ENCODE measurements at regions not wholly inside any gene's neighbourhood (a gene's known extent, or its start where the extent isn't known, plus 50 kb on each side); places are given as distances from the start of the nearest gene placed in this dataset.

DNA sequence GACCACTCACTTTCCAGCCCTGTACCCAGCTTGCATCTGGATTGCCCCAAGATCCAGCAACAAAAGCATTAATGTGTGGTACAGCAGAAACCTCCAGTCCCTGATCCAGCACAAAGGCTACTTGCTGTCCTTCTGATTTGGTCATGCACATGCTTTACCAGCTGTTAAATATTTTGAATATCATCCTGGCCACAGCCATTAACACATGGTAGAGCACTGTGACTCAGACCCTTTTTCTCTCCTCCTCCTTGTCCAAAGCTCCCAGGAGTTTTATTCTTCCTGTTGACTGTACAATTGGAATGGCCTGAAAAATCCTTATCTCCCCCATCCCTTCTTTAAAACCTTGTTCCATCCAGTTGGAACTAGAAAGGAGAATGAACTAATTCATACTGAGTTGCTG, 419.7 kb upstream of the TNP1 start:
- TF ChIP-seq, protein P1, sequence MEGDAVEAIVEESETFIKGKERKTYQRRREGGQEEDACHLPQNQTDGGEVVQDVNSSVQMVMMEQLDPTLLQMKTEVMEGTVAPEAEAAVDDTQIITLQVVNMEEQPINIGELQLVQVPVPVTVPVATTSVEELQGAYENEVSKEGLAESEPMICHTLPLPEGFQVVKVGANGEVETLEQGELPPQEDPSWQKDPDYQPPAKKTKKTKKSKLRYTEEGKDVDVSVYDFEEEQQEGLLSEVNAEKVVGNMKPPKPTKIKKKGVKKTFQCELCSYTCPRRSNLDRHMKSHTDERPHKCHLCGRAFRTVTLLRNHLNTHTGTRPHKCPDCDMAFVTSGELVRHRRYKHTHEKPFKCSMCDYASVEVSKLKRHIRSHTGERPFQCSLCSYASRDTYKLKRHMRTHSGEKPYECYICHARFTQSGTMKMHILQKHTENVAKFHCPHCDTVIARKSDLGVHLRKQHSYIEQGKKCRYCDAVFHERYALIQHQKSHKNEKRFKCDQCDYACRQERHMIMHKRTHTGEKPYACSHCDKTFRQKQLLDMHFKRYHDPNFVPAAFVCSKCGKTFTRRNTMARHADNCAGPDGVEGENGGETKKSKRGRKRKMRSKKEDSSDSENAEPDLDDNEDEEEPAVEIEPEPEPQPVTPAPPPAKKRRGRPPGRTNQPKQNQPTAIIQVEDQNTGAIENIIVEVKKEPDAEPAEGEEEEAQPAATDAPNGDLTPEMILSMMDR (IDR thresholded peaks at IDR 0.05) = no peak
- TF ChIP-seq POLR2A (IDR thresholded peaks at IDR 0.05) = no peak
